GM21723 (cell line): ENCODE measurements at regions not wholly inside any gene's neighbourhood (a gene's known extent, or its start where the extent isn't known, plus 50 kb on each side); places are given as distances from the start of the nearest gene placed in this dataset.

Source experiments
- ATAC-seq: cut with Tn5 transposase; IDR thresholded peaks from one replicate; pipeline ENCODE4 v1.9.1; 2021; ENCODE audit warnings: mild to moderate bottlenecking, moderate library complexity; ENCODE audit not compliant: unreplicated experiment

DNA sequence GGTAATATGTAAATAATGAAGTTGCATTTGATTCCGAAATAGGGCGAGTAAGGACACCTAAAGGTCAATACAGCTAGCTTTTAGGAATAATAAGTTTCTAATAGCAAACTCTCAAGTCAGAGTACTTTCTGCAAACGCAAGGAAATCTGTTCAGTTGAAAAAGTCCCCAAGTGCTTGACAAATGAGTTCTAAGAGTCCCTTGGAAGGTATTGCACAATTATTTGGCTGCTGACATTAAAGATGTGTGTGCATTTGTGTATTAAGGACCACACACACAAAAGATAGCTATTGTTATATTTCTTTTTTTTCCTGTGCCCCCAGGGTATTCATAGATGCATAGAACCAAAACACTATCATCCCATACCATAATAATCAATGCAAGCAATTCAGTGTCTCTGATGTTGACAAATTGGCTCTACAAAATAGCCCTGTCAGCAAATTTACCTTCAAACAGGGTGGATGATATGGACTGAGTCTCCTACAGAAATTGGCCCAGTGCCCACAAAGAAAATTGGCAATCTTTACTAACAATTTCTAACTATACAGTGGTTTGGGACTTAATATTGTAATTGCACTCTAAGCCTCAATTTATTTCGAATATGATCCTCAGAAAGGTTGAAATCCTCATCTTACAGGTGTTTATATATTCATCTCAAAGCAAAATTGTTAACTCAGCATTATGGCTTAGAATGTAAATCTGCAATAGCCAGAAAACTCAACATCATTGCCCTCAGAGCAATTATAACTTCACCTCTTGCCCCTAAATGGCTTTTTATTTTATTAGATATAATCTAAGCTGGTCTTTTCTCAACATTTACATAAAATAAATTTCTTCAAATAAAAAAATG lies 827.2 kb downstream of the MAT2B start:
- ATAC-seq = no peak

DNA sequence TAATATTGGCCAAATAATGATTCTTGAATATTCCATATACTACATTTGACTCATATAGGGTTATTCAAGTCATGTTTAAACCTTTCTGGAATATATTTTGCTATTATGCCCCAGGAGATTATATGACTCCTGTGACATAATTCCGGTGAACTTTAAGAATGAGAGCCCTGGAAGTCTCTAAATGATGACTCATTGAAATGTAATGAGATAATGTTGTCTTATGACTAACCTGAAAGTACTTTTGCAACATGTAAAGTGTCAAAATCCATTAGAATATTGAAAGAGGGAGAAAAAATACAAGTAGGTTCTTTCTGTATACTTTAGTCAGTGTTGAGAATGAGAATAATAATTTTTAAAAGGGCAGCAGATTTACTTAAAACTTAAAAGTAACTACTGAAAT lies 830.4 kb downstream of the MAT2B start:
- ATAC-seq = no peak

GRCh38 chr5:164336276-164336675 lies 830.9 kb downstream of the MAT2B start:
- ATAC-seq = no peak

DNA sequence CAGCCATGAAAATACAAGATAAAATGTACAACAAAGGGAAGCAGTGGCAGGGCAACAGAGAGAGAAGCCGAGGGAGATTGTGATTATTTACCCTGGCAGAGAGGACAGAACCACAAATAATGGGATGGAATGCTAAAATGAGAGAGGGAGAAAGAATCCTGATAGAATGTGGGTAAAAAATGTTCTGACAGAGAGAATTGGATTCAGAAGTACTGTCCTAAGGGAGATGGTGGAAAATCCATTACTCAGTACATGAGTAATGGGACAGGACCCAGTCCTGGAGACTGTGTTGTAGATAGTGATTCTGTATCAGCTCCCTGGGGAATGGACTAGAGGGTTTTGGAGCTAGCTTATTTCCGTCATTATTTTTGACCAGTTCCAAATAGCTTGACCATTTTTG lies 831.5 kb downstream of the MAT2B start:
- no peak for ATAC-seq

DNA sequence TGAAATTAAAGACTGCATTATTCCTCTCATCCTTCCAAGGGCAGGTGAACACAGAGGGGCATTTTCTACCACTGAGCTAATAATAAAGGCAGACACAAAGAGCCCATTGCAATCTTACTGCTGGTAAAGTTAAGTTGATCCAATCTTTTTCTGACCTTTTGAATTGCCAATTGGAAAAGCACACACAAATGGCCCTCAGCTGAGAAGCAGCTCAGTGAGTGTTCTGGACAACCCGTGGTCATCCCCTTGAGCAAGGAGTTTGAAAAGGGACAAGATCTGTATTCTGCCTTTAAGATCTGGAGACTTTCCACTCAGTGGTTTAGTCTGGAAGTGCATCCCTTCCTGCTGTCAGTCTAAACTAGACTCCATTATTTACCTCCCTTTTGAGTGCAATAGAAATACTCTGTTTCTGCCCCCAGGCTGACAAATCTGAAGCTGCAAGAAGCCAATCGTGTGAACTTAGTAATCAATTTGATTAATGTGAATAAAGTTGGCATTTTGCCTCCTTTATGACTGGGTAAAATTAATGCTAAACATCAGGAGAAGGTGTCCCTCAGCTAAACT lies 835.7 kb downstream of the MAT2B start:
- ATAC-seq = no peak

DNA sequence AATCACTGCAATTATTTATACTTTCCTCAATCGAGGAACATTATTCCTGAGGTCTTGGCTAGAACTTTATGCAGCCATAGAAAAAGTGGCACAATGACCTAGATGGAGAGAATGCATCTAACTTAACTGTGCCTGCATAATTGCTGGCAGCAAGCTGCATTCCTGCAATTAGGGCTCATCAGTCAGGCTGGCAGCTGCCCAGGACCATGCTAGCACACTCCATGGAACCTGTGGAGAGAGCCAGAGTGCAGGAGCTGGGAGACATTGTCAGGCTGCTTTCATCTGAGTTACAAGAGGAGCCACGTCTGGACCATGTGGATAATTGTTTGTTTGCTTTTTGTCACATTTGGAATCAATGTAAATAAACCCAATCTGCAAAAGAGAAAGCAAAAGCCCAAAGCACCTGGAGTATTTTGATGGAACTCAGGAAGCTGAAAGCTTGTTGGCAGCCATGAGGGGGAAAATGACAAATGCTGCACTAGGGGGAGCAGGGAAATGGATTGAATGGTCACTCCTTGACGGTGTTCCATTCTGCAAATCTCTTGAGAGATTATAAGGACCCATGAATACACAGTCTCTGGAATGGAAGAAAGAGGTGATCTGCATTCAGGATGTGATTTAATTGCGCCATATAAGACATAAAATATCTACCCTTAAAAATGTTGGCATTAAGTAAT lies 839.9 kb downstream of the MAT2B start:
- no peak for ATAC-seq

DNA sequence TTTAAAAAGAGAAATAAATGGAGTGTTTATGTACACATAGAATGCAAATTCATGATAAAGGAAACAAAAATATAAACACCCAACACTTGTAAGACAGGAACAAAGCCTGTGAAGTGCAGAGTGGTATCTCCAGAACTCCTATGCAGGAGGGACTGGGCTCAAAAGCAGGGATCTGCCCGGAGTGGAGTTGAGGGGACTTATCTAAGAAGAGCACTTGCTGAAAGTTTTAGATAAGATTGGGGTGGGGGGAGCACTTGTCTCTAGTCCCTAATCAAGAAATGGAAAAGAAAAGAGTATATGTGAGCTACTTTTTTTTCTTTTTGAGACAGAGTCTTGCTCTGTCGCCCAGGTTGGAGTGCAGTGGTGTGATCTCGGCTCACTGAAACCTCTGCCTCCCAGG lies 840.4 kb downstream of the MAT2B start:
- ATAC-seq = no peak

DNA sequence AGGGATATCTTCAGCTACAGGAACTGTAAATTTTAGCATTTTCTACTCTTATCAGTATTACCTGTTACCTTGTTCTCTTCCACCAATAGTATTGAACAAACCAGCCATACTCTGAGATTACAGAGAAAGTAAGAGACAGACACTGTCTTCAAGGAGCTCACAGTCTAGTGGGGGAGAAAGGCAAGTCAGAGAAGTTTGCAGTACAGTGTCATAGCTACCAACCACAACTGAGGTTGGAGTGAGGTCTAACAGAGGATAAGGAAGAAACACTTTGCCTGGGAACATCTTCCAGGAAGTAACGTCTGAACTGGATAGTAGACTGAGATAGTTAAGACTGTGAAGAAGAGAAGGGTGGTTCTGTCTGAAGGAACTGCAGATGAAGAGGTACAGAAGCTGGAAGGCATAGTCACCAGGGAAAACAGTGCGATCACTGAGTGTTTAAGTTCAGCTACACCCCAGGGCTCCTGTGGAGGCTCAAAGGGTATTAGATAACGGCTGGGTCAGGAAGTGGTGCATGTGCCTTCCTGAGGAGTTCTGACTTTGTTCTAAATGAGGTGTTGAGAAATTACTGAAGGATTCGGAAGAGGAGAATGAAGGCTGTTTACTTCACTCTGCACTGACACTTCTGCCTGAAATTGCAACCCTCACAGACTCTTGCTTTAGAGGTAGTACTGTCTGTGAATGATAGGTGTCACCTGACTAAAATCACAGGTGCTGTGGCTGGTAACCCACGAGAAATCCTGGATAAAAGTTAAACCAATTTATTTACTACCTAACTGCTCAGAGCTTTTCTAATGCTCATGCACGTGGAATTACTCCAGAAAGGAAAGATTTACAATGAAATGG lies 841.6 kb downstream of the MAT2B start:
- no peak for ATAC-seq

DNA sequence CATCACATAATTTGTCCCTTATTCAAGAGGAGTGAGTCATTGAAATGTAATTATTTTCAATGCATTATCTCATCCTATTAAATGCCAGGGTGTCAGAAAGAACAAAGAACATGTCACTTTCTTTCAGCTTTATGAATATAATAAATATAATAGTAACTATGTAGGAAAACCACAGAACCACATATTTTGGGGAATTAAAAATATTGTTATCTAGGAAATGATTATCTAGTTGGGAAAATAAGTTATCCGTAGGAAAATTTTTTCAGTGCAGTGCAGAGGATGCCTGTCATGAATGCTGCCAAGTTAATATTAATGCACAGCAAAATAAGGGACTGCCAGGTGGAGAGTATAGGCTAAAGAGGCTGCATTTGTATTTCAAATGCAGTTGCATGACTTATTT lies 844.8 kb downstream of the MAT2B start:
- no peak for ATAC-seq

DNA sequence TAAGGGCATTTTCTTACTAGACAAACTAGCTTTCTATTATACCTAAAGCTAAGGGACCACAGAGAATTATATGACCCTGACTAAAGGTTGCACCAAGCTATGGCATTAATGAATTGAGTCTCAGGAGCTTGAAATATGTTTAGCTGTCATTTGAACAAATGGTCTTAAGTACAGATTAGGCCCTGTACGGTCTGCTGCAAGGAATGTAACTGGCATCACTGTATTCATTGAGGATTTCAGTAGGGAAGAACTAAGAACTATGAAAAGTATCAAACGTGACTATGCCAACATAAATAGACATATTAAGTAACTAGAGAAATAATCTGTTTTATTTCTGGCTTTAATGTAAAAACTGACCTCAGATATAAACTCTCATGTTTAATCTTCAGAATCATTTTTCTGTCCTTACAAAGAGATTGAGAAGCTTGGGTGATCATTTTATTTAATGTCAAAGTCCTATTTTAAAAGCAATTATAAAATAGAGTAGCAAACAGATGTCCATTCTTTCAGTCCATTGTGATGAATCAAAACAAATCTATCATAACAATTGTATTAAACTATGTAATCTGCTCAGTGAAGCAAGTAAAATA lies 845.9 kb downstream of the MAT2B start:
- no peak for ATAC-seq

DNA sequence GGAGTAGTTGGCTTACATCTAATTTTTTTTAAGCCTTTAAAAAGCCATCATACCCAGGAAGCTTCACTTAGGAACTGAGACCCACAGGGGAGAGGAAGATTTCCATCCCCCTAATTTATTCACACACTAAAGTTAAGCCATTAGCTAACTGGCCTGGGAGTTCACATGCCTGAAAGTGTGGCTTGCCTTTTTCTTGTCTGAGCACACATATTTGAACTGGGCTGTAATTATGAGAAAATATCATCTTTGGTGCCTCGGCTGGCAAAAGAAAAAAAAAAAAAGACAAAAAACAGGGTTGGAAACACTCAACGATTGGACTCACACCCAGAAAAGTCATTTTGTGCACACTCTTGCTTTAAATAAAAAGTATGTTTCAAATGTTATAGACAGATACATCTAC lies 847.3 kb downstream of the MAT2B start:
- ATAC-seq = no peak

- ATAC-seq = no peak
Measured at GRCh38 chr5:164353155-164353554, 847.7 kb downstream of the MAT2B start.

- no peak for ATAC-seq
Measured at GRCh38 chr5:164354139-164354751, 848.8 kb downstream of the MAT2B start.

DNA sequence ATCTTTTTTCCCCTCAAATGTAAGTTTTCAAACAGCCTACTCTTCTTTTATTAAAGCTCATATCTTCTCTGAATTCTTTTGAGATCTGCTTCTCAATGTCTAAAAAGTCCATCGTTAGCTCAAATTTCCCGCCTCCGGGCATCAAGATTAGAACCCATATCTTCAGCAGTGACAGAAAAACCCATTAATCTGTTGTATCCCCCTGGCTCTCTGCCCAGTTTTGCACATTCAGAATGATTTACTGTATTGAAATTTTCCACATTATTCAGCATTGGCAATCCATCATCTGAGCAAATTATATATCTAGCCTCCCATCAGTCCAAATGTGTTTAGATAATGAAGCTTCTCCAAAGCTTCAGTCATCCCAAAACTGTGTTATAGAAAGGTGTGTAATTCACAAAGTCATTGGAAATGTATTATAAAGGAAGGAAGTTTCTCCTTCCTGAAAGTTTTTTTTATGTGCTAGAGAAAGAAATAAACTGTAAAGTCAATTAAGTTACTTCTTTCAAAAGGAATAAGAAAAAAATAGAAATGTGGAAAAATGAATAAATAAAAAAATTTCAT lies 849.9 kb downstream of the MAT2B start:
- ATAC-seq = no peak

GRCh38 chr5:164356790-164357189 lies 851.4 kb downstream of the MAT2B start:
- ATAC-seq = no peak

DNA sequence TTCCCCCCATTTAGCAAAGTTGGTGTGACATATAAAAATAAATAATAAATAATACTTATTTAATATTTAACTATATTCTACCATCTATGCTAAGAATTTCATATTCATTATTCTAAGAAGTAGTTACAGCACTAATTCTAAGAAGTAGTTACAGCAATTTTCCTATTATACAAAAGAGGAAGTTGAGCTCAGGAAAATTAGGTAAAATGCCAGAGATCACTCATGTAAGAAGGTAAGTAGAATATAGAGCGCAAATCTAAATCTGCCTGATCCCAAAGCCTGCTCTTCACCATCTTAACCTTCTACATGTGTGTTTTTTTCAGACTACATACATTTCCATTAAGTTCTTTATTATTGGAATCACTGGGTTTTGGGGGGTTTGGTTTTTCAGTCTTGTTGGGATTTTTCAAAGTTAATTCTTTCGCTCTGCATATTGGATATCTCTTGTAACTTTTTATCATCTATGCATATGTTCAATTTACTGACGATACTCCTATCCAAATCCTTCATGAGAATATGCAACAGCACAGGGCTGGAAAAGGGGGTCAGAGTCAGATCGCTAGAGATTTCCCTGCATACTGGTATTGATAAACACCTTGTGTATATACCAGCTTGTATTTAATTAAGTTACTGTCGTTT lies 852.1 kb downstream of the MAT2B start:
- no peak for ATAC-seq

- ATAC-seq = no peak
Measured at GRCh38 chr5:164358531-164359259, 853.3 kb downstream of the MAT2B start.

DNA sequence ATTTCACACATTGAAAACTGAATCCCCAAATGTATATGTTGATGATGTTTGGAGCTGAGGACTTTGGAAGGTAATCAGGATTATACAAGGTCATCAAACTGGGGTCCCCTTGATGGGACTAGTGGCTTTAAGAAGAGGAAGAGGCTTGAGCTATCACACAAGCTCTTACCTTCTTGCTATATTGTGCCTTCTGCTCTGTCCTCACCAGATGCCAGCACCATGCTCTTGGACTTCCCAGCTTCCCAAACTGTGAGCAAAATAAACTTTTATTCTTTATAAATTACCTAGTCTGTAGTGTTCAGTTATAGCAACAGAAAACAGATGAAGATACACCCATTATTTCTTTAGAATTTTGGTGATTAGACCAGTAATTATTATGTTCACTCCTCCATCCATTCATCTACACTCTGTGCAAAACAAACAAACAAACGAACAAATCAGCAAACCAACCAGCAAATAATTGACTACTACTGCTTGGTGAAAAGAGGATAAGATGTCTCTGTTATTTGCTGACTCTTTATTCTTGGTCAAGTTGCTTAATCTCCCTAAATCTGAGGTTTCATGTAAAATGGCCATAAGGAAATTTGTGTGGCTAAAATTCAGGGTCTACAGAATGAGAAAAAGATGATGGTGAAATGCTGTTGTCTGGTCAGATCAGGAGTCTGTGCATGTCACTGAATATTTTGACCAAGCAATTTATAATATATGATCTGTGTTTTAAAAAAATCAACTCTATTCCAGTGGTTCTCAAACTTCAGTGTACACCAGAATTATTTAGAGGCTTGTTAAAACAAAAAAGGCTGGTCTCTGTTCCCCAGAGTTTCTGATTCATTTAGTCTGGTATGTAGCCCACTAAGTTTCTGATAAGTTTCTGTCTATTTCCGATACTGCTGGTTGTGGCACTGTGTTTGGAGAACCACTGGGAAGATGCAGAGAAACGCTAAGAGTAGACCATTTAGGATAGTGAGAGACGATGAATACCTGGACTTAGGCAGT lies 854.1 kb downstream of the MAT2B start:
- no peak for ATAC-seq
